ENCODE measurements at regions not wholly inside any gene's neighbourhood (a gene's known extent, or its start where the extent isn't known, plus 50 kb on each side); places are given as distances from the start of the nearest gene placed in this dataset.

DNA sequence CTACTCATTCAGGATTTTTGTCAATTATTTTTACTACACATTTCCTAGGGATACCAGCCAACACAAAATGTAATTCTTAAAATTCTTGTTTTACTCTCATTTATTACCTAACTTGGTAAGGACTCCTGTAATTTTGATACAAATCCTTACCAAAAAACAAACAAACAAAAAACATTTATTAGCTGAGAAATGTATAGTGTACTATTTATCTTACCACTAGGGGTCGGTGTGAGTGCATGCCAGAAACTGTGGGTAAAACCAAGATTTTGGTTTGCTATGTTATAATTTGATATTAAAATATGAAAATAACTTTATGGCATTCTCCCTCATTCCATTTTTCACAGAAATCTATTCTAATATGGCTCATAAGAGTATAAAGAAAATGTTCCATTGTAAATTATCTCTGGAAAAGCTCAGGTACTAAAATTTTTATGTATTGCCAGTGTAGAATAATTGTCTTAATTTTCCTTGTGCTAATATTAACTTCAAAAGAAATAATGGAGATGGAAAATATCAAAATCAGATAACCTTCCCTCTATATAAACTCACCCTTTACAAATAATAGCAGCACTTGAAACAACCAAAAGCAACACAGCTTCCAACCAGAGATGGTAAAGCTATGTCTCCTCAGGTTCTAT lies 290.8 kb upstream of the PCDH15 start:
- Histone ChIP-seq H3K9me3 (ENCODE audit: control insufficient read depth in 2 of 2, insufficient read depth in 1 of 2, low read depth in 1 of 2, low read length in 1 of 2) (no peaks in the 10 kb centered on the region), H3K4me3 (ENCODE audit: low read depth in 1 of 2, low read length in 2 of 2) (no peak overlapping the region), H3K27me3 (ENCODE audit: control insufficient read depth in 1 of 2, insufficient read depth in 2 of 2, low read length in 2 of 2) (no peaks in the 10 kb centered on the region), H3K27ac (ENCODE audit: low read depth in 2 of 2, low read length in 1 of 2) (no peak overlapping the region), H3K36me3 (ENCODE audit: control insufficient read depth in 2 of 2, insufficient read depth in 2 of 2, low read length in 1 of 2) (no peaks in the 10 kb centered on the region), H3K4me1 (ENCODE audit: control insufficient read depth in 2 of 2, insufficient read depth in 2 of 2, low read length in 1 of 2) (no peaks in the 10 kb centered on the region)
- WGBS, 2 donors = 1 to 2% methylated on average over 1 of the region's 1 CpG

GRCh38 chr10:55078121-55078520 lies 277.1 kb upstream of the PCDH15 start:
- H3K4me3 ChIP-seq (ENCODE audit: low read depth in 1 of 2, low read length in 2 of 2) = no peak overlapping the region
- no peaks in the 10 kb centered on the region for H3K36me3 ChIP-seq (ENCODE audit: control insufficient read depth in 2 of 2, insufficient read depth in 2 of 2, low read length in 1 of 2)
- no peak overlapping the region for H3K27ac ChIP-seq (ENCODE audit: low read depth in 2 of 2, low read length in 1 of 2)
- 78 to 85% methylated on average over 1 of the region's 1 CpG for WGBS, 2 donors
- H3K27me3 ChIP-seq (ENCODE audit: control insufficient read depth in 1 of 2, insufficient read depth in 2 of 2, low read length in 2 of 2) = no peaks in the 10 kb centered on the region
- H3K4me1 ChIP-seq (ENCODE audit: control insufficient read depth in 2 of 2, insufficient read depth in 2 of 2, low read length in 1 of 2) = no peaks in the 10 kb centered on the region
- H3K9me3 ChIP-seq (ENCODE audit: control insufficient read depth in 2 of 2, insufficient read depth in 1 of 2, low read depth in 1 of 2, low read length in 1 of 2) = peaks cover 0 to 4% of the 10 kb centered on the region in 2 donors

GRCh38 chr10:55065185-55065584 lies 264.2 kb upstream of the PCDH15 start:
- 44 to 79% methylated on average over 1 of the region's 1 CpG for WGBS, 2 donors
- Histone ChIP-seq H3K9me3 (ENCODE audit: control insufficient read depth in 2 of 2, insufficient read depth in 1 of 2, low read depth in 1 of 2, low read length in 1 of 2) (no peaks in the 10 kb centered on the region), H3K4me1 (ENCODE audit: control insufficient read depth in 2 of 2, insufficient read depth in 2 of 2, low read length in 1 of 2) (no peaks in the 10 kb centered on the region)

GRCh38 chr10:55063811-55064210 lies 262.8 kb upstream of the PCDH15 start:
- Histone ChIP-seq H3K4me1 (ENCODE audit: control insufficient read depth in 2 of 2, insufficient read depth in 2 of 2, low read length in 1 of 2) (no peaks in the 10 kb centered on the region), H3K9me3 (ENCODE audit: control insufficient read depth in 2 of 2, insufficient read depth in 1 of 2, low read depth in 1 of 2, low read length in 1 of 2) (no peaks in the 10 kb centered on the region), H3K27ac (ENCODE audit: low read depth in 2 of 2, low read length in 1 of 2) (no peak overlapping the region), H3K4me3 (ENCODE audit: low read depth in 1 of 2, low read length in 2 of 2) (no peak overlapping the region), H3K36me3 (ENCODE audit: control insufficient read depth in 2 of 2, insufficient read depth in 2 of 2, low read length in 1 of 2) (no peaks in the 10 kb centered on the region), H3K27me3 (ENCODE audit: control insufficient read depth in 1 of 2, insufficient read depth in 2 of 2, low read length in 2 of 2) (no peaks in the 10 kb centered on the region)

More at GRCh38 chr10:55065185-55065584, 264.2 kb upstream of the PCDH15 start:
- Histone ChIP-seq H3K4me3 (ENCODE audit: low read depth in 1 of 2, low read length in 2 of 2) (no peak overlapping the region), H3K27me3 (ENCODE audit: control insufficient read depth in 1 of 2, insufficient read depth in 2 of 2, low read length in 2 of 2) (no peaks in the 10 kb centered on the region), H3K27ac (ENCODE audit: low read depth in 2 of 2, low read length in 1 of 2) (no peak overlapping the region), H3K36me3 (ENCODE audit: control insufficient read depth in 2 of 2, insufficient read depth in 2 of 2, low read length in 1 of 2) (no peaks in the 10 kb centered on the region)

GRCh38 chr10:55062349-55062748 lies 261.3 kb upstream of the PCDH15 start:
- no peaks in the 10 kb centered on the region for H3K9me3 ChIP-seq (ENCODE audit: control insufficient read depth in 2 of 2, insufficient read depth in 1 of 2, low read depth in 1 of 2, low read length in 1 of 2)
- H3K4me1 ChIP-seq (ENCODE audit: control insufficient read depth in 2 of 2, insufficient read depth in 2 of 2, low read length in 1 of 2) = no peaks in the 10 kb centered on the region
- H3K27ac ChIP-seq (ENCODE audit: low read depth in 2 of 2, low read length in 1 of 2) = no peak overlapping the region
- H3K36me3 ChIP-seq (ENCODE audit: control insufficient read depth in 2 of 2, insufficient read depth in 2 of 2, low read length in 1 of 2) = no peaks in the 10 kb centered on the region
- no peaks in the 10 kb centered on the region for H3K27me3 ChIP-seq (ENCODE audit: control insufficient read depth in 1 of 2, insufficient read depth in 2 of 2, low read length in 2 of 2)
- no peak overlapping the region for H3K4me3 ChIP-seq (ENCODE audit: low read depth in 1 of 2, low read length in 2 of 2)

DNA sequence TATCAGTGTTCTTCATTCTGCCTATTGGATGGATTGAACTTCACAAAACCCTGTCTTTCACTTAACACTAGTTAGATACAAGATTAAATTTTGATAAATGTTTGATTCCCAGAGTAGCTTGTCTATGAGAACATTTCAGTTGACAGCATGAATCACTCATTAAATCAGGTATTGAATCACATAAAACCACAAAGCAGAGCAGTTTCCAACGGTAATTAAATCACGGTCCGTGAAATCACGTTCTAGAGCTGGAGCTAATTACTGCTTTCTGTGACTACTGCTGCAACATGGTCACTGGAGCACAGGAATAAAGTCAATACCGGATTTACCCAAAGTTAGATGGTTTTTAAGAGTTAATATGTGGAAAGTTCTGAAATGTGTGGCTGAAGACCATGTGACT lies 257.8 kb upstream of the PCDH15 start:
- Histone ChIP-seq H3K27ac (ENCODE audit: low read depth in 2 of 2, low read length in 1 of 2) (no peak overlapping the region), H3K4me3 (ENCODE audit: low read depth in 1 of 2, low read length in 2 of 2) (no peak overlapping the region), H3K9me3 (ENCODE audit: control insufficient read depth in 2 of 2, insufficient read depth in 1 of 2, low read depth in 1 of 2, low read length in 1 of 2) (no peaks in the 10 kb centered on the region), H3K36me3 (ENCODE audit: control insufficient read depth in 2 of 2, insufficient read depth in 2 of 2, low read length in 1 of 2) (no peaks in the 10 kb centered on the region), H3K27me3 (ENCODE audit: control insufficient read depth in 1 of 2, insufficient read depth in 2 of 2, low read length in 2 of 2) (no peaks in the 10 kb centered on the region), H3K4me1 (ENCODE audit: control insufficient read depth in 2 of 2, insufficient read depth in 2 of 2, low read length in 1 of 2) (no peaks in the 10 kb centered on the region)
- 83 to 86% methylated on average over 5 of the region's 5 CpGs for WGBS, 2 donors

GRCh38 chr10:55051515-55051914 lies 250.5 kb upstream of the PCDH15 start:
- Histone ChIP-seq H3K36me3 (ENCODE audit: control insufficient read depth in 2 of 2, insufficient read depth in 2 of 2, low read length in 1 of 2) (no peaks in the 10 kb centered on the region), H3K27me3 (ENCODE audit: control insufficient read depth in 1 of 2, insufficient read depth in 2 of 2, low read length in 2 of 2) (no peaks in the 10 kb centered on the region), H3K27ac (ENCODE audit: low read depth in 2 of 2, low read length in 1 of 2) (no peak overlapping the region), H3K4me1 (ENCODE audit: control insufficient read depth in 2 of 2, insufficient read depth in 2 of 2, low read length in 1 of 2) (no peaks in the 10 kb centered on the region), H3K4me3 (ENCODE audit: low read depth in 1 of 2, low read length in 2 of 2) (no peak overlapping the region), H3K9me3 (ENCODE audit: control insufficient read depth in 2 of 2, insufficient read depth in 1 of 2, low read depth in 1 of 2, low read length in 1 of 2) (no peaks in the 10 kb centered on the region)
- WGBS, 2 donors = 75 to 80% methylated on average over 2 of the region's 2 CpGs

GRCh38 chr10:55048830-55049498 lies 247.9 kb upstream of the PCDH15 start:
- Histone ChIP-seq H3K36me3 (ENCODE audit: control insufficient read depth in 2 of 2, insufficient read depth in 2 of 2, low read length in 1 of 2) (no peaks in the 10 kb centered on the region), H3K27me3 (ENCODE audit: control insufficient read depth in 1 of 2, insufficient read depth in 2 of 2, low read length in 2 of 2) (no peaks in the 10 kb centered on the region), H3K27ac (ENCODE audit: low read depth in 2 of 2, low read length in 1 of 2) (no peak overlapping the region), H3K9me3 (ENCODE audit: control insufficient read depth in 2 of 2, insufficient read depth in 1 of 2, low read depth in 1 of 2, low read length in 1 of 2) (no peaks in the 10 kb centered on the region), H3K4me1 (ENCODE audit: control insufficient read depth in 2 of 2, insufficient read depth in 2 of 2, low read length in 1 of 2) (no peaks in the 10 kb centered on the region), H3K4me3 (ENCODE audit: low read depth in 1 of 2, low read length in 2 of 2) (no peak overlapping the region)
- WGBS, 2 donors = 43 to 45% methylated on average over 3 of the region's 3 CpGs

DNA sequence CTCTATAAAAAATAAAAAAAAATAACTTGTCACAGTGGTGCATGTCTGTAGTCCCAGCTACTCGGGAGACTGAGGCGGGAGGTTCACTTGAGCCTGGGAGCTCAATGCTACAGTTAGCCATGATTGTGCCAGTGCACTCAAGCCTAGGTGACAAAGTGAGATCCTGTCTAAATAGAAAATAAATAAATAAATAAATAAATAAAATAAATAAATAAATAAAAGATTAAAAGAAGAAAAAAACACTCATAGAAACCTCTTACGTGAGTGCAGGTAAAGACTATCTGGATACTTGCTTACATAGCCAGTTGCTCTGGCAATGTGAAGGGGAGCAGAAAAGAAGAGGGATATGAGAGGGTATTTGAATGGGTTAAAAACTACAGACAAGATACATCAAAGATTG lies 242.5 kb upstream of the PCDH15 start:
- WGBS, 2 donors = 88 to 92% methylated on average over 3 of the region's 3 CpGs
- Histone ChIP-seq H3K27ac (ENCODE audit: low read depth in 2 of 2, low read length in 1 of 2) (no peak overlapping the region), H3K4me3 (ENCODE audit: low read depth in 1 of 2, low read length in 2 of 2) (no peak overlapping the region)

GRCh38 chr10:55033061-55033460 lies 232.0 kb upstream of the PCDH15 start:
- H3K4me1 ChIP-seq (ENCODE audit: control insufficient read depth in 2 of 2, insufficient read depth in 2 of 2, low read length in 1 of 2) = no peaks in the 10 kb centered on the region
- H3K27me3 ChIP-seq (ENCODE audit: control insufficient read depth in 1 of 2, insufficient read depth in 2 of 2, low read length in 2 of 2) = no peaks in the 10 kb centered on the region
- WGBS, 2 donors = 87 to 91% methylated on average over 4 of the region's 4 CpGs
- H3K4me3 ChIP-seq (ENCODE audit: low read depth in 1 of 2, low read length in 2 of 2) = no peak overlapping the region
- H3K36me3 ChIP-seq (ENCODE audit: control insufficient read depth in 2 of 2, insufficient read depth in 2 of 2, low read length in 1 of 2) = no peaks in the 10 kb centered on the region
- H3K27ac ChIP-seq (ENCODE audit: low read depth in 2 of 2, low read length in 1 of 2) = no peak overlapping the region
- H3K9me3 ChIP-seq (ENCODE audit: control insufficient read depth in 2 of 2, insufficient read depth in 1 of 2, low read depth in 1 of 2, low read length in 1 of 2) = peaks cover 0 to 3% of the 10 kb centered on the region in 2 donors

More for the DNA sequence above, 242.5 kb upstream of the PCDH15 start:
- Histone ChIP-seq H3K27me3 (ENCODE audit: control insufficient read depth in 1 of 2, insufficient read depth in 2 of 2, low read length in 2 of 2) (no peaks in the 10 kb centered on the region), H3K9me3 (ENCODE audit: control insufficient read depth in 2 of 2, insufficient read depth in 1 of 2, low read depth in 1 of 2, low read length in 1 of 2) (no peaks in the 10 kb centered on the region), H3K4me1 (ENCODE audit: control insufficient read depth in 2 of 2, insufficient read depth in 2 of 2, low read length in 1 of 2) (no peaks in the 10 kb centered on the region), H3K36me3 (ENCODE audit: control insufficient read depth in 2 of 2, insufficient read depth in 2 of 2, low read length in 1 of 2) (no peaks in the 10 kb centered on the region)

All from esophagus (tissue), 2 donors.